ENCODE measurements at regions not wholly inside any gene's neighbourhood (a gene's known extent, or its start where the extent isn't known, plus 50 kb on each side); places are given as distances from the start of the nearest gene placed in this dataset.

DNA sequence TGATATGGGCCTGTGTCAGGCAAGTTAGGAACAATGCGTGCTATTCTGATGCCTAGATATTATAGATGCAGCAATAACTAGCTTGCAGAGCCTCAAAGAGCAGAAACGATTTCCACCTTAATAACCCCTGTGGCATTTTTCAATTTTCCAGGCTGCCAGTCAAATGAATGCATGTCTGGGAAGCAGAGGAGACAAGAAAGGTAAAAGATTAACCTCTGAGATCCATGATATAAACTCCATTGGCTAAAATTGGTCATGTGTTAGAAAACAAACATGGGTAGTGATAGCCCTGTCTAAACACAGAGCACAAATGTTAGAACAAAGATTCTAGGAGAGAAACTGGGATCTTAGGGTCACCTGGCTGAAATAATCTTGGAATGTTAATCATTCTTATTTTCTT is 811.1 kb downstream of the DIAPH3 start:
- no peak for TF ChIP-seq EZH2 (optimal IDR thresholded peaks at IDR 0.05; ENCODE audit: low read depth, low read length)
- TF ChIP-seq, protein P1, sequence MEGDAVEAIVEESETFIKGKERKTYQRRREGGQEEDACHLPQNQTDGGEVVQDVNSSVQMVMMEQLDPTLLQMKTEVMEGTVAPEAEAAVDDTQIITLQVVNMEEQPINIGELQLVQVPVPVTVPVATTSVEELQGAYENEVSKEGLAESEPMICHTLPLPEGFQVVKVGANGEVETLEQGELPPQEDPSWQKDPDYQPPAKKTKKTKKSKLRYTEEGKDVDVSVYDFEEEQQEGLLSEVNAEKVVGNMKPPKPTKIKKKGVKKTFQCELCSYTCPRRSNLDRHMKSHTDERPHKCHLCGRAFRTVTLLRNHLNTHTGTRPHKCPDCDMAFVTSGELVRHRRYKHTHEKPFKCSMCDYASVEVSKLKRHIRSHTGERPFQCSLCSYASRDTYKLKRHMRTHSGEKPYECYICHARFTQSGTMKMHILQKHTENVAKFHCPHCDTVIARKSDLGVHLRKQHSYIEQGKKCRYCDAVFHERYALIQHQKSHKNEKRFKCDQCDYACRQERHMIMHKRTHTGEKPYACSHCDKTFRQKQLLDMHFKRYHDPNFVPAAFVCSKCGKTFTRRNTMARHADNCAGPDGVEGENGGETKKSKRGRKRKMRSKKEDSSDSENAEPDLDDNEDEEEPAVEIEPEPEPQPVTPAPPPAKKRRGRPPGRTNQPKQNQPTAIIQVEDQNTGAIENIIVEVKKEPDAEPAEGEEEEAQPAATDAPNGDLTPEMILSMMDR (IDR thresholded peaks at IDR 0.05; ENCODE audit: low read length): no peak
- TF ChIP-seq EZH2phosphoT487 (IDR thresholded peaks at IDR 0.05; ENCODE audit: low read length): no peak
